Endodermal cell (in vitro differentiated cells): ENCODE measurements at regions not wholly inside any gene's neighbourhood (a gene's known extent, or its start where the extent isn't known, plus 50 kb on each side); places are given as distances from the start of the nearest gene placed in this dataset.

Source experiments
- DNase-seq: peaks from one replicate; pipeline ENCODE4 v3.0.0-alpha.2; 2017
- H3K27ac ChIP-seq: 2 replicates; pipeline ENCODE4 v1.5.1; 2013; ENCODE audit warnings: mild to moderate bottlenecking, low read depth, low read length, moderate library complexity
- H3K27me3 ChIP-seq: 2 replicates; pipeline ENCODE4 v1.6.1; 2013; ENCODE audit warnings: mild to moderate bottlenecking, low read length, moderate library complexity; ENCODE audit not compliant: insufficient read depth, control insufficient read depth, poor library complexity, severe bottlenecking
- H3K36me3 ChIP-seq: 2 replicates; pipeline ENCODE4 v1.7.0; 2013; ENCODE audit warnings: mild to moderate bottlenecking, low read length, moderate library complexity; ENCODE audit not compliant: control insufficient read depth, insufficient read depth
- H3K4me1 ChIP-seq: one replicate; pipeline ENCODE4 v1.7.0; 2013; ENCODE audit warnings: low read length; ENCODE audit not compliant: control insufficient read depth, insufficient read depth
- H3K4me3 ChIP-seq: 2 replicates; pipeline ENCODE4 v1.5.1; 2013; ENCODE audit warnings: mild to moderate bottlenecking, low read length, moderate library complexity
- H3K9ac ChIP-seq: 2 replicates; pipeline ENCODE4 v1.6.1; 2013; ENCODE audit warnings: mild to moderate bottlenecking, low read length, moderate library complexity; ENCODE audit not compliant: poor library complexity, severe bottlenecking; ENCODE audit errors: extremely low read depth
- H3K9me3 ChIP-seq: 2 replicates; pipeline ENCODE4 v1.6.1; 2013; ENCODE audit warnings: mild to moderate bottlenecking, low read length, moderate library complexity; ENCODE audit not compliant: control insufficient read depth
- H3K27ac Mint-ChIP-seq: 2 replicates; pipeline ENCODE4 v1.8.0; 2020; ENCODE audit warnings: mixed read lengths
- H3K27me3 Mint-ChIP-seq: 2 replicates; pipeline ENCODE4 v1.8.0; 2021; ENCODE audit warnings: mild to moderate bottlenecking, mixed read lengths; ENCODE audit not compliant: insufficient read depth
- H3K36me3 Mint-ChIP-seq: 2 replicates; pipeline ENCODE4 v1.8.0; 2020; ENCODE audit warnings: low read depth, mixed read lengths
- H3K4me1 Mint-ChIP-seq: 2 replicates; pipeline ENCODE4 v1.8.0; 2020; ENCODE audit warnings: mixed read lengths
- H3K4me3 Mint-ChIP-seq: 2 replicates; pipeline ENCODE4 v1.8.0; 2020; ENCODE audit warnings: mild to moderate bottlenecking, moderate library complexity, mixed read lengths
- H3K9me3 Mint-ChIP-seq: 2 replicates; pipeline ENCODE4 v1.8.0; 2020; ENCODE audit warnings: mild to moderate bottlenecking, mixed read lengths
- CTCF ChIP-seq: fragments of 200-600 bp; sonication (generic); conservative IDR thresholded peaks from 2 replicates; pipeline ENCODE4 v1.5.0; 2021; ENCODE audit warnings: antibody characterized with exemption, mild to moderate bottlenecking
- WGBS, 2 experiments: methylation state at CpG; one replicate each; pipeline versions ENCODE4 v1.1.5 to v1.1.7; 2013; ENCODE audit warnings: missing lambda C conversion rate in 2 of 2, mixed read lengths in 1 of 2; ENCODE audit not compliant: insufficient coverage in 1 of 2, insufficient read length in 1 of 2; 5-methylcytosine and 5-hydroxymethylcytosine counted together

GRCh38 chrX:63128509-63128908, 222.6 kb downstream of the SPIN4 start:
- no peaks in the 10 kb centered on the region for H3K36me3 Mint-ChIP-seq
- Histone ChIP-seq H3K4me1 (no peaks in the 10 kb centered on the region), H3K9me3 (peaks cover 16% of the 10 kb centered on the region), H3K9ac (no peak overlapping the region), H3K4me3 (no peak overlapping the region), H3K27ac (no peak overlapping the region), H3K36me3 (no peaks in the 10 kb centered on the region), H3K27me3 (no peaks in the 10 kb centered on the region)
- no peak overlapping the region for H3K27ac Mint-ChIP-seq
- peak; percentile 62 for DNase-seq
- peak; percentile 73 for TF ChIP-seq CTCF
- H3K4me1 Mint-ChIP-seq: no peaks in the 10 kb centered on the region
- H3K4me3 Mint-ChIP-seq: no peak overlapping the region
- peaks cover 48% of the 10 kb centered on the region for H3K9me3 Mint-ChIP-seq
- no peaks in the 10 kb centered on the region for H3K27me3 Mint-ChIP-seq
- WGBS, 2 experiments: 0 to 9% methylated on average over 2 of the region's 2 CpGs

DNA sequence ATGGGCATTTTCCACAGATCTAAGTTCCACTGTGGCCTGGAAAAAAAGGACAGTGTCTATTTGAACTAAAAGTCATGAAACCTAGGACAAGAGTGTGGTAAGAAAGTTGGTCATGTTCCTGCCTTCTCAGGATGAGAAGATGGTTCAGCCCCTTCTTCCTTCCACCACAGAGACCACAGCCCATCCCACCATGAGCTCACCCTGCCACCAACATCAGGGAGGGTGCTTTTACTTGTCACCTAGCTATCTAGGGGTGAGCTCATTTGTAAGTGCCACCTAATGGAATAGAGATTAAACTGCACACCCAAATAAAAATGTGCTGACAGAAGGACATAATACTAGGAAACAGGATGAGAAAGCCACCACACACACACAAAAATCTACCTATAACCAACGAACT, 235.9 kb downstream of the SPIN4 start:
- Mint-ChIP-seq H3K4me1 (no peaks in the 10 kb centered on the region), H3K27ac (no peak overlapping the region), H3K36me3 (no peaks in the 10 kb centered on the region), H3K4me3 (no peak overlapping the region), H3K9me3 (peaks cover 93% of the 10 kb centered on the region), H3K27me3 (no peaks in the 10 kb centered on the region)
- Histone ChIP-seq H3K9ac (no peak overlapping the region), H3K4me1 (no peaks in the 10 kb centered on the region), H3K9me3 (peaks cover 20% of the 10 kb centered on the region), H3K27ac (no peak overlapping the region), H3K27me3 (no peaks in the 10 kb centered on the region), H3K4me3 (no peak overlapping the region), H3K36me3 (no peaks in the 10 kb centered on the region)
- TF ChIP-seq CTCF: no peak
- 14% methylated on average over 1 of the region's 1 CpG; no CpG with 5 or more reads in 1 of the 2 experiments for WGBS, 2 experiments
- DNase-seq: no peak

DNA sequence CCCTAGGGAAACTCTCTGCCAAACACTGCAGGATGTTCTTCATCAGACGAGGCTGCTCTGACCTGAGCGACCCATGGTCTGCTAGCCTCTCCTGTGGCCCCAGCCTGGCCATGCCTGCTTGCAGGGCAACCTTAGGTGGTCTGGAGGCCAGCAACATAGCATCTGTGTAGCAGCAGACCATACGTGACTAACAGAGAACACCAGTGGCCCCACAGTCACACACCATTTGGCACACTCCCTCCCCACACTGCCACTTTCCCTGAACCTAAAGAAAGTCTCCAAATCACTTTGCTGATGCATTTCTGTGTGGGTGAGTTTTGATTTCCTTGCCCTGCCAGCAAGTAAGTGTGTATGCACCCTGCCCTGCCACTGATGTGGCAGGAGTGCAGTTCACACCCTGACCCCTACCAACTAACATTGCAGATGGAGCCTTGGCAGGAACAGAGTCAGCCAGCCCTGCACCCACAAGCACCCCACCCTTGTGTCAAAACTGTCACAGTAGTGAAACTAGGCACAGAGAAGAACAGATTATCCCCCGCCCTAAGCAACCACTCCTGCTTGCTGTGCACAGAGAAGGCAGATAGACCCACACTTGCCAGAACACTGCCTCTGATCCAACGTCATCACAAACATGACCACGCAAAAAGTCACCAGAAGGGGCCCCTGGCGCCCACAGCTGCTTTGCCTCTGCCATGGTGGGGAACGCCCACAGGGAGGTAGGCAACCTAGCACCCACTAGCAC, 249.1 kb downstream of the SPIN4 start:
- Histone ChIP-seq H3K4me3 (no peak overlapping the region), H3K27ac (no peak overlapping the region), H3K9ac (no peak overlapping the region), H3K36me3 (no peaks in the 10 kb centered on the region), H3K4me1 (no peaks in the 10 kb centered on the region), H3K27me3 (no peaks in the 10 kb centered on the region), H3K9me3 (no peaks in the 10 kb centered on the region)
- Mint-ChIP-seq H3K27ac (no peak overlapping the region), H3K4me3 (no peak overlapping the region), H3K36me3 (no peaks in the 10 kb centered on the region), H3K4me1 (no peaks in the 10 kb centered on the region), H3K27me3 (no peaks in the 10 kb centered on the region), H3K9me3 (peaks cover 97% of the 10 kb centered on the region)
- no peak for TF ChIP-seq CTCF
- WGBS, 2 experiments: 66% methylated on average over 8 of the region's 8 CpGs; no CpG with 5 or more reads in 1 of the 2 experiments
- DNase-seq: no peak
